H1 (cell line): ENCODE measurements at regions not wholly inside any gene's neighbourhood (a gene's known extent, or its start where the extent isn't known, plus 50 kb on each side); places are given as distances from the start of the nearest gene placed in this dataset.

Experiments used
- CHD1 ChIP-seq: IDR thresholded peaks from 2 replicates; pipeline ENCODE4 v1.6.1; 2012; ENCODE audit warnings: low read depth, low read length, improper control_type of control experiment
- CHD2 ChIP-seq: IDR thresholded peaks from 2 replicates; pipeline ENCODE4 v1.6.1; 2012; ENCODE audit warnings: low read length, improper control_type of control experiment
- EP300 ChIP-seq, 2 experiments: IDR thresholded peaks; 1 replicate in 1 of 2; 2 replicates in 1 of 2; pipeline ENCODE4 v1.6.1; 2011 to 2012; ENCODE audit warnings: low read depth in 2 of 2, low read length in 2 of 2, mild to moderate bottlenecking in 2 of 2, borderline replicate concordance in 1 of 2, inconsistent platforms in 1 of 2, moderate library complexity in 1 of 2
- GABPA ChIP-seq: IDR thresholded peaks from 2 replicates; pipeline ENCODE4 v1.6.1; 2011; ENCODE audit warnings: mild to moderate bottlenecking, low read length, moderate library complexity, borderline replicate concordance; ENCODE audit not compliant: insufficient read depth
- HDAC2 ChIP-seq, 2 experiments: fragments of 300-600 bp in 1 of 2; sonication (generic) in 1 of 2; IDR thresholded peaks; 2 replicates each; pipeline ENCODE4 v1.6.1; 2011 to 2012; ENCODE audit warnings: low read depth in 2 of 2, low read length in 2 of 2, mild to moderate bottlenecking in 2 of 2, moderate library complexity in 2 of 2, borderline replicate concordance in 1 of 2, inconsistent platforms in 1 of 2
- MAX ChIP-seq: IDR thresholded peaks from 2 replicates; pipeline ENCODE4 v1.6.1; 2012; ENCODE audit warnings: inconsistent platforms
- POLR2A ChIP-seq, 2 experiments: IDR thresholded peaks; 1 replicate in 1 of 2; 2 replicates in 1 of 2; pipeline ENCODE4 v1.6.1; 2011; ENCODE audit warnings: low read depth in 2 of 2, low read length in 2 of 2, mild to moderate bottlenecking in 2 of 2; ENCODE audit errors: control extremely low read depth in 1 of 2
- RBBP5 ChIP-seq: IDR thresholded peaks from 2 replicates; pipeline ENCODE4 v1.7.1; 2012; ENCODE audit warnings: low read depth, mild to moderate bottlenecking, inconsistent platforms, low read length, moderate library complexity, borderline replicate concordance
- ZNF274 ChIP-seq: IDR thresholded peaks from 2 replicates; pipeline ENCODE4 v1.7.0; 2012; ENCODE audit warnings: low read length, borderline replicate concordance; ENCODE audit errors: extremely low read depth

- TF ChIP-seq GABPA (no peak), POLR2A (IDR thresholded peaks at IDR 0.05; ENCODE audit: control extremely low read depth in 1 of 2, low read depth in 2 of 2, low read length in 2 of 2) (no peak), MAX (no peak), CHD2 (no peak), EP300 (IDR thresholded peaks at IDR 0.05; ENCODE audit: borderline replicate concordance in 1 of 2, low read depth in 2 of 2, low read length in 2 of 2) (no peak), HDAC2 (IDR thresholded peaks at IDR 0.05; ENCODE audit: borderline replicate concordance in 1 of 2, low read depth in 2 of 2, low read length in 2 of 2) (no peak), ZNF274 (no peak), CHD1 (no peak), RBBP5 (no peak)
Observed at GRCh38 chr11:105244160-105244825, 104.7 kb upstream of the CARD18 start.
